H1 (cell line): ENCODE measurements at regions not wholly inside any gene's neighbourhood (a gene's known extent, or its start where the extent isn't known, plus 50 kb on each side); places are given as distances from the start of the nearest gene placed in this dataset.

ENCODE experiments used
- CTCF ChIA-PET: fragments of 300-600 bp; sonication (Branson Sonifier 250); formaldehyde crosslinking; loops from one replicate; lab custom pipeline; 2021; ENCODE audit not compliant: partially characterized antibody; lab: Charles Lee
- POLR2A ChIA-PET: fragments of 300-600 bp; sonication (Branson Sonifier 250); formaldehyde crosslinking; loops from one replicate; lab custom pipeline; 2021; ENCODE audit warnings: inconsistent platforms; ENCODE audit not compliant: partially characterized antibody; lab: Charles Lee
- DNase-seq, 2 experiments: peaks; one replicate each; pipeline versions ENCODE4 v3.0.0 to v3.0.0-alpha.2; 2010 to 2022; ENCODE audit warnings: low spot score in 2 of 2, low read depth in 1 of 2, mixed read lengths in 1 of 2
- FAIRE-seq: peaks from 2 replicates; lab custom pipeline; 2011; peaks lifted over from hg19 to GRCh38; lab: Jason Lieb, UNC
- H2AFZ ChIP-seq: 2 replicates; pipeline ENCODE4 v1.8.1; 2012; ENCODE audit warnings: low read length, inconsistent platforms
- H2AK5ac ChIP-seq: 2 replicates; pipeline ENCODE4 v1.6.1; 2013; ENCODE audit warnings: low read depth, low read length
- H2BK120ac ChIP-seq: replicated peaks from 2 replicates; pipeline ENCODE3; 2013; ENCODE audit warnings: low read depth, low read length, inconsistent platforms
- H2BK12ac ChIP-seq: 2 replicates; pipeline ENCODE4 v1.6.1; 2013; ENCODE audit warnings: low read depth, low read length
- H2BK15ac ChIP-seq: 2 replicates; pipeline ENCODE4 v1.6.1; 2013; ENCODE audit warnings: low read length
- H2BK20ac ChIP-seq: 2 replicates; pipeline ENCODE4 v1.6.1; 2013; ENCODE audit warnings: low read length
- H2BK5ac ChIP-seq: 2 replicates; pipeline ENCODE4 v1.6.1; 2013; ENCODE audit warnings: low read depth, low read length
- H3K14ac ChIP-seq: 2 replicates; pipeline ENCODE4 v1.6.1; 2013; ENCODE audit warnings: inconsistent platforms; ENCODE audit not compliant: insufficient read length
- H3K18ac ChIP-seq: 2 replicates; pipeline ENCODE4 v1.6.1; 2013; ENCODE audit warnings: low read length; ENCODE audit errors: extremely low read depth
- H3K23ac ChIP-seq: 2 replicates; pipeline ENCODE4 v1.6.1; 2013; ENCODE audit warnings: inconsistent platforms; ENCODE audit not compliant: insufficient read length
- H3K23me2 ChIP-seq: 2 replicates; pipeline ENCODE4 v1.6.1; 2013; ENCODE audit warnings: low read depth, low read length
- H3K27ac ChIP-seq: 2 replicates; pipeline ENCODE4 v1.6.1; 2011; ENCODE audit warnings: low read depth, low read length, inconsistent platforms
- H3K27me3 ChIP-seq, 4 experiments: replicated peaks in 1 of 4; 1 replicate in 1 of 4; 2 replicates in 3 of 4; pipeline versions ENCODE4 v1.6.1 to v1.8.1; 2011 to 2013; ENCODE audit warnings: low read length in 3 of 4, mild to moderate bottlenecking in 3 of 4, inconsistent platforms in 2 of 4, mixed read lengths in 2 of 4, moderate library complexity in 1 of 4; ENCODE audit not compliant: control insufficient read depth in 3 of 4, insufficient read depth in 3 of 4; ENCODE audit errors: extremely low read depth in 1 of 4
- H3K36me3 ChIP-seq, 4 experiments: 2 replicates each; pipeline versions ENCODE4 v1.6.1 to v1.8.1; 2011 to 2013; ENCODE audit warnings: mild to moderate bottlenecking in 4 of 4, low read length in 3 of 4, moderate library complexity in 2 of 4, control low read depth in 1 of 4, inconsistent platforms in 1 of 4; ENCODE audit not compliant: insufficient read depth in 4 of 4, control insufficient read depth in 2 of 4
- H3K4ac ChIP-seq: replicated peaks from 2 replicates; pipeline ENCODE3; 2013; ENCODE audit warnings: low read length, low read depth, mixed read lengths, inconsistent platforms; ENCODE audit not compliant: insufficient read length
- H3K4me1 ChIP-seq, 4 experiments: replicated peaks in 1 of 4; 1 replicate in 1 of 4; 2 replicates in 3 of 4; pipeline versions ENCODE4 v1.6.1 to v1.8.1; 2011 to 2013; ENCODE audit warnings: low read length in 3 of 4, inconsistent platforms in 2 of 4, mixed read lengths in 1 of 4; ENCODE audit not compliant: insufficient read depth in 4 of 4, control insufficient read depth in 3 of 4
- H3K4me2 ChIP-seq, 2 experiments: 2 replicates each; pipeline versions ENCODE4 v1.6.1 to v1.8.1; 2011 to 2013; ENCODE audit warnings: low read depth in 2 of 2, low read length in 2 of 2, control low read depth in 1 of 2, inconsistent platforms in 1 of 2, mild to moderate bottlenecking in 1 of 2; ENCODE audit not compliant: insufficient read depth in 1 of 2
- H3K4me3 ChIP-seq, 4 experiments: fragments of 200-600, 300-600 bp in 1 of 4; sonication (generic), shearing (Covaris generic), sonication (Bioruptor Twin) in 1 of 4; 2 replicates each; pipeline versions ENCODE4 v1.5.1 to v1.8.1; 2011 to 2016; ENCODE audit warnings: low read length in 4 of 4, low read depth in 3 of 4, control low read depth in 2 of 4, inconsistent platforms in 2 of 4, mild to moderate bottlenecking in 2 of 4, mixed read lengths in 1 of 4, moderate library complexity in 1 of 4; ENCODE audit not compliant: insufficient read depth in 2 of 4; ENCODE audit errors: extremely low read depth in 1 of 4
- H3K56ac ChIP-seq: replicated peaks from 2 replicates; pipeline ENCODE3; 2013; ENCODE audit warnings: low read depth, mild to moderate bottlenecking, mixed read lengths, low read length, inconsistent platforms; ENCODE audit not compliant: insufficient read length
- H3K79me1 ChIP-seq: 2 replicates; pipeline ENCODE4 v1.6.1; 2013; ENCODE audit warnings: low read depth, low read length, control low read depth
- H3K79me2 ChIP-seq, 2 experiments: 2 replicates each; pipeline versions ENCODE4 v1.6.1 to v1.8.1; 2012 to 2013; ENCODE audit warnings: low read length in 2 of 2, mild to moderate bottlenecking in 2 of 2, inconsistent platforms in 1 of 2; ENCODE audit not compliant: insufficient read depth in 2 of 2, control insufficient read depth in 1 of 2
- H3K9ac ChIP-seq, 4 experiments: replicated peaks in 1 of 4; 1 replicate in 1 of 4; 2 replicates in 3 of 4; pipeline versions ENCODE4 v1.6.1 to v1.8.1; 2011 to 2013; ENCODE audit warnings: low read depth in 3 of 4, low read length in 3 of 4, control low read depth in 2 of 4, mild to moderate bottlenecking in 2 of 4, moderate library complexity in 2 of 4, inconsistent platforms in 1 of 4; ENCODE audit errors: extremely low read depth in 1 of 4
- H3K9me3 ChIP-seq, 2 experiments: 2 replicates each; pipeline versions ENCODE4 v1.6.1 to v1.8.1; 2012 to 2013; ENCODE audit warnings: mild to moderate bottlenecking in 2 of 2, moderate library complexity in 2 of 2, control low read depth in 1 of 2, inconsistent platforms in 1 of 2, low read depth in 1 of 2, low read length in 1 of 2, mixed read lengths in 1 of 2; ENCODE audit not compliant: insufficient read depth in 2 of 2
- H4K20me1 ChIP-seq, 2 experiments: replicated peaks in 1 of 2; 2 replicates each; pipeline versions ENCODE3 to v1.8.1; 2011 to 2013; ENCODE audit warnings: inconsistent platforms in 2 of 2, low read length in 2 of 2, mild to moderate bottlenecking in 1 of 2; ENCODE audit not compliant: insufficient read depth in 2 of 2, control insufficient read depth in 1 of 2
- H4K5ac ChIP-seq: 2 replicates; pipeline ENCODE4 v1.6.1; 2013; ENCODE audit warnings: low read length, low read depth, mixed read lengths, inconsistent platforms; ENCODE audit not compliant: insufficient read length
- H4K8ac ChIP-seq: 2 replicates; pipeline ENCODE4 v1.8.0; 2013; ENCODE audit warnings: mild to moderate bottlenecking, moderate library complexity, low read length, inconsistent platforms; ENCODE audit not compliant: insufficient read depth; ENCODE audit errors: extremely low read depth
- H4K91ac ChIP-seq: replicated peaks from 2 replicates; pipeline ENCODE3; 2013; ENCODE audit warnings: low read length, mixed read lengths, inconsistent platforms; ENCODE audit not compliant: insufficient read length
- ATF2 ChIP-seq: IDR thresholded peaks from 2 replicates; pipeline ENCODE4 v1.6.1; 2012; ENCODE audit warnings: low read length, inconsistent platforms
- CHD1 ChIP-seq: IDR thresholded peaks from 2 replicates; pipeline ENCODE4 v1.6.1; 2012; ENCODE audit warnings: low read depth, low read length, improper control_type of control experiment
- FOSL1 ChIP-seq: IDR thresholded peaks from 2 replicates; pipeline ENCODE4 v1.6.1; 2011; ENCODE audit warnings: mild to moderate bottlenecking, low read depth, low read length, moderate library complexity; ENCODE audit not compliant: insufficient read depth
- KDM4A ChIP-seq: IDR thresholded peaks from one replicate; pipeline ENCODE4 v1.7.1; 2012; ENCODE audit warnings: low read depth, mild to moderate bottlenecking, moderate library complexity, low read length, inconsistent platforms; ENCODE audit not compliant: severe bottlenecking
- NANOG ChIP-seq: IDR thresholded peaks from 2 replicates; pipeline ENCODE4 v1.6.1; 2011; ENCODE audit warnings: low read length, low read depth, mild to moderate bottlenecking, inconsistent platforms; ENCODE audit not compliant: insufficient read depth, poor library complexity, severe bottlenecking
- NRF1 ChIP-seq: IDR thresholded peaks from 2 replicates; pipeline ENCODE4 v1.6.1; 2011; ENCODE audit warnings: mild to moderate bottlenecking, low read depth, low read length, improper control_type of control experiment
- RAD21 ChIP-seq, 2 experiments: IDR thresholded peaks in 1 of 2; conservative IDR thresholded peaks in 1 of 2; 2 replicates each; pipeline ENCODE4 v1.6.1; 2011; ENCODE audit warnings: low read depth in 2 of 2, low read length in 2 of 2, improper control_type of control experiment in 1 of 2, inconsistent platforms in 1 of 2, mild to moderate bottlenecking in 1 of 2, moderate library complexity in 1 of 2
- SIN3A ChIP-seq, 2 experiments: IDR thresholded peaks in 1 of 2; conservative IDR thresholded peaks in 1 of 2; 2 replicates each; pipeline ENCODE4 v1.6.1; 2011 to 2012; ENCODE audit warnings: low read length in 2 of 2, improper control_type of control experiment in 1 of 2, low read depth in 1 of 2, mild to moderate bottlenecking in 1 of 2
- WGBS, 2 experiments: shearing (Covaris generic) in 1 of 2; methylation state at CpG; one replicate each; pipeline versions ENCODE4 v1.1.6 to v1.1.7; 2013 to 2015; ENCODE audit warnings: low lambda C conversion rate in 2 of 2, mixed read lengths in 2 of 2, inconsistent platforms in 1 of 2, low coverage in 1 of 2, missing lambda C conversion rate in 1 of 2; ENCODE audit not compliant: insufficient replicate concordance in 2 of 2, insufficient coverage in 1 of 2, insufficient read length in 1 of 2; ENCODE audit errors: extremely low coverage in 1 of 2, missing lambda C conversion rate in 1 of 2; 5-methylcytosine and 5-hydroxymethylcytosine counted together

- Histone ChIP-seq H4K8ac (no peak overlapping the region), H3K27ac (no peak overlapping the region), H3K14ac (no peak overlapping the region), H2BK15ac (no peak overlapping the region), H3K4me1 (no peaks in the 10 kb centered on the region), H2BK12ac (no peak overlapping the region), H2AFZ (no peak overlapping the region), H2BK20ac (no peak overlapping the region), H4K5ac (no peak overlapping the region), H3K9me3 (no peaks in the 10 kb centered on the region), H3K27me3 (no peaks in the 10 kb centered on the region), H2AK5ac (no peak overlapping the region), H3K18ac (no peak overlapping the region), H3K4me2 (no peak overlapping the region), H3K79me1 (no peaks in the 10 kb centered on the region), H3K36me3 (no peaks in the 10 kb centered on the region), H3K4me3 (no peak overlapping the region), H3K23me2 (no peaks in the 10 kb centered on the region), H4K20me1 (no peaks in the 10 kb centered on the region), H3K56ac (no peak overlapping the region), H2BK5ac (no peak overlapping the region), H3K79me2 (no peaks in the 10 kb centered on the region), H3K23ac (no peak overlapping the region), H3K4ac (no peak overlapping the region), H3K9ac (no peak overlapping the region), H4K91ac (no peak overlapping the region), H2BK120ac (no peak overlapping the region)
- FAIRE-seq (no peak), DNase-seq (no peak)
- 100% methylated on average over 1 of the region's 1 CpG; no CpG with 5 or more reads in 1 of the 2 experiments for WGBS, 2 experiments
- POLR2A ChIA-PET: no interaction called here
- TF ChIP-seq NRF1 (no peak), CHD1 (no peak), ATF2 (no peak), NANOG (no peak), SIN3A (conservative IDR thresholded peaks at IDR 0.05 in 1 of 2, IDR thresholded peaks at IDR 0.05 in 1 of 2; ENCODE audit: low read depth in 1 of 2, low read length in 2 of 2) (no peak), KDM4A (no peak), RAD21 (IDR thresholded peaks at IDR 0.05 in 1 of 2, conservative IDR thresholded peaks at IDR 0.05 in 1 of 2; ENCODE audit: low read depth in 2 of 2, low read length in 2 of 2) (no peak), FOSL1 (no peak)
- CTCF ChIA-PET: interaction anchor here (0.6 kb wide), 2 partner anchors 180 to 412 kb away, joined by 3 read pairs; no protein-coding TSS in a partner anchor
Measured at GRCh38 chr13:65592731-65593130, 1637.4 kb downstream of the PCDH9 start.
